ENCODE measurements at regions not wholly inside any gene's neighbourhood (a gene's known extent, or its start where the extent isn't known, plus 50 kb on each side); places are given as distances from the start of the nearest gene placed in this dataset.

GRCh38 chr5:167554564-167555290, 736.7 kb upstream of the WWC1 start:
- H3K4me2 ChIP-seq (ENCODE audit: low read length), result no peak overlapping the region
- DNase-seq (ENCODE audit: low spot score), result no peak

DNA sequence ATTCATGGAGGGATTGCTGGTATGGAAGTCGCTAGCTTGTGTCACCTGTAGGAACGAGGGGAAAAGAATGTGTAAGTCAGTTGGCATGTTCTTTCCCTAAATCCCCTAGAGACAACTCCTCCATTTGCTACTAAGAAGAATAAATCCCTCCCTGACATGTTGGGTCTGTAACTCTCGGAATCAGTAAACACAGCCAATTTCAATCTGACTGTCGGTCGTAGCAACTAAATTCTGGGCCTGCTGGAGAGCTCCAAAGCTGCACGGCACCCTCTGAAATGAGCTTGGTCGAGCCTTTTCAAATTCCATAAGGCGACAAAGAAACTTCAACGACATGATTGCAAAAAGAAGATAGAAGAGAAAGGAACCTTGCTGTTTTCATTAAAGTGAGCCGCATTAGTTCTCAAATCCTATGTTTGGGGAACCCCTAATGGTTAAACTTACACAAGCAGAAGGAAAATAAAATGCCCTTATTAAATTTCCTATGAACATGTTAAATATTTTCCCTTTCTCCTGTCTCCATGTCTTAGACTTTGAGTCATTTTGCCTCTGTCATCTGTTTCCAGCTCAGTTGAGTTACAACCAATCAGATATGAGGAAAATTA, 735.8 kb upstream of the WWC1 start:
- H3K4me2 ChIP-seq (ENCODE audit: low read length), result no peak overlapping the region
- intact Hi-C loops (cut with micrococcal nuclease; ENCODE audit: unreplicated experiment), result no loop called here

More at GRCh38 chr5:167554564-167555290, 736.7 kb upstream of the WWC1 start:
- no peaks in the 10 kb centered on the region for H3K4me1 ChIP-seq (ENCODE audit: insufficient read depth, low read length, poor library complexity, severe bottlenecking)
- no peak overlapping the region for H3K4me3 ChIP-seq (ENCODE audit: low read depth, low read length, poor library complexity, severe bottlenecking)
- H4K20me1 ChIP-seq (ENCODE audit: insufficient read depth, low read length), result no peaks in the 10 kb centered on the region
- H3K79me2 ChIP-seq (ENCODE audit: insufficient read depth, low read depth, low read length), result no peaks in the 10 kb centered on the region
- no peak overlapping the region for H2AFZ ChIP-seq (ENCODE audit: low read length)
- H3K27ac ChIP-seq (ENCODE audit: low read depth, low read length, poor library complexity, severe bottlenecking), result no peak overlapping the region
- ChIA-PET CTCF (ENCODE audit: unreplicated experiment) (no interaction called here), POLR2A (interaction anchor here (0.6 kb wide), 1 partner anchor 83 kb away, joined by 5 read pairs; no protein-coding TSS in a partner anchor)
- no peaks in the 10 kb centered on the region for H3K9me2 ChIP-seq (ENCODE audit: insufficient read depth, low read length)
- no peaks in the 10 kb centered on the region for H3K9me3 ChIP-seq (ENCODE audit: low read length)
- TF ChIP-seq EZH2phosphoT487 (IDR thresholded peaks at IDR 0.05; ENCODE audit: borderline replicate concordance, low read depth, low read length), result no peak
- TF ChIP-seq, protein P1, sequence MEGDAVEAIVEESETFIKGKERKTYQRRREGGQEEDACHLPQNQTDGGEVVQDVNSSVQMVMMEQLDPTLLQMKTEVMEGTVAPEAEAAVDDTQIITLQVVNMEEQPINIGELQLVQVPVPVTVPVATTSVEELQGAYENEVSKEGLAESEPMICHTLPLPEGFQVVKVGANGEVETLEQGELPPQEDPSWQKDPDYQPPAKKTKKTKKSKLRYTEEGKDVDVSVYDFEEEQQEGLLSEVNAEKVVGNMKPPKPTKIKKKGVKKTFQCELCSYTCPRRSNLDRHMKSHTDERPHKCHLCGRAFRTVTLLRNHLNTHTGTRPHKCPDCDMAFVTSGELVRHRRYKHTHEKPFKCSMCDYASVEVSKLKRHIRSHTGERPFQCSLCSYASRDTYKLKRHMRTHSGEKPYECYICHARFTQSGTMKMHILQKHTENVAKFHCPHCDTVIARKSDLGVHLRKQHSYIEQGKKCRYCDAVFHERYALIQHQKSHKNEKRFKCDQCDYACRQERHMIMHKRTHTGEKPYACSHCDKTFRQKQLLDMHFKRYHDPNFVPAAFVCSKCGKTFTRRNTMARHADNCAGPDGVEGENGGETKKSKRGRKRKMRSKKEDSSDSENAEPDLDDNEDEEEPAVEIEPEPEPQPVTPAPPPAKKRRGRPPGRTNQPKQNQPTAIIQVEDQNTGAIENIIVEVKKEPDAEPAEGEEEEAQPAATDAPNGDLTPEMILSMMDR (conservative IDR thresholded peaks at IDR 0.05; ENCODE audit: low read length), result no peak
- BruUV-seq (replicated peaks), result no TSS peak
- H3K36me3 ChIP-seq (ENCODE audit: insufficient read depth, low read length), result no peaks in the 10 kb centered on the region
- intact Hi-C loops (cut with micrococcal nuclease; ENCODE audit: unreplicated experiment), result no loop called here

More for the DNA sequence above, 735.8 kb upstream of the WWC1 start:
- ChIA-PET CTCF (ENCODE audit: unreplicated experiment) (no interaction called here), POLR2A (interaction anchor here (0.6 kb wide), 1 partner anchor 82 kb away, joined by 5 read pairs; no protein-coding TSS in a partner anchor)
- no peaks in the 10 kb centered on the region for H3K9me3 ChIP-seq (ENCODE audit: low read length)
- no peaks in the 10 kb centered on the region for H4K20me1 ChIP-seq (ENCODE audit: insufficient read depth, low read length)
- H3K27ac ChIP-seq (ENCODE audit: low read depth, low read length, poor library complexity, severe bottlenecking), result no peak overlapping the region
- no peak for DNase-seq (ENCODE audit: low spot score)
- no peak for TF ChIP-seq EZH2phosphoT487 (IDR thresholded peaks at IDR 0.05; ENCODE audit: borderline replicate concordance, low read depth, low read length)
- TF ChIP-seq, protein P1 (conservative IDR thresholded peaks at IDR 0.05; ENCODE audit: low read length), result no peak
- H3K4me1 ChIP-seq (ENCODE audit: insufficient read depth, low read length, poor library complexity, severe bottlenecking), result no peaks in the 10 kb centered on the region
- no peaks in the 10 kb centered on the region for H3K79me2 ChIP-seq (ENCODE audit: insufficient read depth, low read depth, low read length)
- BruUV-seq (replicated peaks), result no TSS peak
- no peak overlapping the region for H2AFZ ChIP-seq (ENCODE audit: low read length)
- H3K36me3 ChIP-seq (ENCODE audit: insufficient read depth, low read length), result no peaks in the 10 kb centered on the region
- H3K4me3 ChIP-seq (ENCODE audit: low read depth, low read length, poor library complexity, severe bottlenecking), result no peak overlapping the region
- H3K9me2 ChIP-seq (ENCODE audit: insufficient read depth, low read length), result no peaks in the 10 kb centered on the region
